GM23248 (cell line): ENCODE measurements at regions not wholly inside any gene's neighbourhood (a gene's known extent, or its start where the extent isn't known, plus 50 kb on each side); places are given as distances from the start of the nearest gene placed in this dataset.

ENCODE experiments used
- DNase-seq: peaks from one replicate; pipeline ENCODE4 v3.0.0-alpha.2; 2015
- H2AFZ ChIP-seq: fragments of 200-600 bp; sonication (generic); 2 replicates; pipeline ENCODE4 v1.6.1; 2016; ENCODE audit warnings: antibody characterized with exemption
- H3F3A ChIP-seq: fragments of 200-600 bp; sonication (generic); 2 replicates; pipeline ENCODE4 v1.6.1; 2016; ENCODE audit warnings: mild to moderate bottlenecking, antibody characterized with exemption, mixed run types; ENCODE audit not compliant: insufficient read depth
- H3K27ac ChIP-seq: fragments of 200-600 bp; sonication (generic); 2 replicates; pipeline ENCODE4 v1.5.1; 2016; ENCODE audit warnings: mild to moderate bottlenecking
- H3K27me3 ChIP-seq: fragments of 200-600 bp; sonication (generic); replicated peaks from 2 replicates; pipeline ENCODE4 v1.6.1; 2016; ENCODE audit warnings: mild to moderate bottlenecking; ENCODE audit not compliant: insufficient read depth
- H3K36me3 ChIP-seq: fragments of 200-600 bp; sonication (generic); 2 replicates; pipeline ENCODE4 v1.6.1; 2016; ENCODE audit warnings: low read depth, mild to moderate bottlenecking
- H3K4me1 ChIP-seq: fragments of 200-600 bp; sonication (generic); 2 replicates; pipeline ENCODE4 v1.6.1; 2016; ENCODE audit warnings: mild to moderate bottlenecking; ENCODE audit not compliant: insufficient read depth
- H3K4me2 ChIP-seq: fragments of 200-600 bp; sonication (generic); one replicate; pipeline ENCODE4 v1.6.1; 2016; ENCODE audit warnings: mild to moderate bottlenecking; ENCODE audit not compliant: unreplicated experiment
- H3K4me3 ChIP-seq: fragments of 200-600 bp; sonication (generic); 2 replicates; pipeline ENCODE4 v1.5.1; 2016; ENCODE audit warnings: mild to moderate bottlenecking
- H3K79me2 ChIP-seq: fragments of 200-600 bp; sonication (generic); 2 replicates; pipeline ENCODE4 v1.6.1; 2016; ENCODE audit warnings: mild to moderate bottlenecking; ENCODE audit not compliant: insufficient read depth
- H3K9ac ChIP-seq: fragments of 200-600 bp; sonication (generic); 2 replicates; pipeline ENCODE4 v1.6.1; 2016; ENCODE audit warnings: mild to moderate bottlenecking
- H3K9me2 ChIP-seq: fragments of 200-600 bp; sonication (generic); 2 replicates; pipeline ENCODE4 v1.6.1; 2016; ENCODE audit warnings: mixed run types, mild to moderate bottlenecking, moderate library complexity; ENCODE audit not compliant: insufficient read depth
- H3K9me3 ChIP-seq: fragments of 200-600 bp; sonication (generic); one replicate; pipeline ENCODE4 v1.6.1; 2017; ENCODE audit warnings: low read depth
- H4K20me1 ChIP-seq: fragments of 200-600 bp; sonication (generic); 2 replicates; pipeline ENCODE4 v1.6.0; 2016; ENCODE audit not compliant: insufficient read depth
- EZH2 ChIP-seq: fragments of 200-600 bp; sonication (generic); IDR thresholded peaks from 2 replicates; pipeline ENCODE4 v1.6.1; 2018; ENCODE audit warnings: antibody characterized with exemption, mild to moderate bottlenecking; ENCODE audit not compliant: insufficient read depth, poor library complexity, severe bottlenecking
- EZH2phosphoT487 ChIP-seq: fragments of 200-600 bp; sonication (generic); IDR thresholded peaks from 2 replicates; pipeline ENCODE4 v1.6.1; 2018; ENCODE audit warnings: antibody characterized with exemption, moderate library complexity, mild to moderate bottlenecking, low read depth; ENCODE audit not compliant: insufficient read depth
- WGBS, 2 experiments: methylation state at CpG; one replicate each; pipeline ENCODE4 v1.1.6; 2015 to 2017; ENCODE audit warnings: low lambda C conversion rate in 2 of 2, low coverage in 1 of 2; ENCODE audit errors: missing lambda C conversion rate in 2 of 2; 5-methylcytosine and 5-hydroxymethylcytosine counted together
- in situ Hi-C: fragments of 300-500 bp; cut with MboI; formaldehyde crosslinking; loops from 2 replicates; pipeline ENCODE4 v1.15.0; 2020

- Histone ChIP-seq H2AFZ (no peak overlapping the region), H3K36me3 (no peaks in the 10 kb centered on the region), H3K27ac (no peak overlapping the region), H3K9ac (no peak overlapping the region), H3K4me1 (no peaks in the 10 kb centered on the region), H3F3A (no peaks in the 10 kb centered on the region), H3K4me3 (no peak overlapping the region), H3K9me3 (no peaks in the 10 kb centered on the region), H3K27me3 (no peaks in the 10 kb centered on the region), H3K4me2 (no peak overlapping the region), H3K9me2 (no peaks in the 10 kb centered on the region), H3K79me2 (no peaks in the 10 kb centered on the region), H4K20me1 (no peaks in the 10 kb centered on the region)
- no peak for DNase-seq
- in situ Hi-C loops, result no loop called here
- WGBS, 2 experiments, result 29 to 33% methylated on average over 13 of the region's 13 CpGs
- TF ChIP-seq EZH2phosphoT487, result no peak
- no peak for TF ChIP-seq EZH2
These were observed 501.7 kb downstream of the INSC start for GRCh38 chr11:15616130-15617105.

GRCh38 chr11:15617126-15617525 lies 502.4 kb downstream of the INSC start:
- Histone ChIP-seq H3K27ac (no peak overlapping the region), H3F3A (no peaks in the 10 kb centered on the region), H3K27me3 (no peaks in the 10 kb centered on the region), H3K9me3 (no peaks in the 10 kb centered on the region), H3K9ac (no peak overlapping the region), H4K20me1 (no peaks in the 10 kb centered on the region), H3K36me3 (no peaks in the 10 kb centered on the region), H3K4me2 (no peak overlapping the region), H3K9me2 (no peaks in the 10 kb centered on the region), H3K4me3 (no peak overlapping the region), H2AFZ (no peak overlapping the region), H3K4me1 (no peaks in the 10 kb centered on the region), H3K79me2 (no peaks in the 10 kb centered on the region)
- in situ Hi-C loops, result no loop called here
- WGBS, 2 experiments, result 1 to 7% methylated on average over 5 of the region's 5 CpGs
- TF ChIP-seq EZH2 (no peak), EZH2phosphoT487 (no peak)
- no peak for DNase-seq

DNA sequence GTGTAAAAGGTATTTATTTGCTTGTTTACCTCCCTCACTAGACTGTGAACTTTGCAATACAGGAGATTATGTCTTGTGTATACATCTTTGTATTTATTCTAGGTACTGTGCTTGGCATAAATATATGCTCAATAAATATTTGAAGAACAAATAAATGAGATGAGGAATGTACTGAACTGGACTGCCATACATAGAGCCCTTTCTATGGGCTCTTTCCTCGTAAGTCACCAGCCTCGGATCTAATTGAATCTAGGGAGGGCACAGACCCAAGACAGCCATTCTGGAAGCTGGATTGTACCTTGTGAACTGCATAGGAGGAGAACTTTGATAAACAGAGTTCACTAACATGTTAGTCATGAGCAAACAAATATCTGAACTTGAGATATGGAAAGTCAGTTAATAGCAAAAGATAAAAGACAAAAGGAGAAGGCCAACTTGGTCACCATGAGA lies 503.9 kb downstream of the INSC start:
- in situ Hi-C loops, result no loop called here
- WGBS, 2 experiments, result 10 to 31% methylated on average over 2 of the region's 2 CpGs
- Histone ChIP-seq H3K27ac (no peak overlapping the region), H4K20me1 (no peaks in the 10 kb centered on the region), H3K9me2 (no peaks in the 10 kb centered on the region), H3K9me3 (no peaks in the 10 kb centered on the region), H3K9ac (no peak overlapping the region), H3K4me1 (no peaks in the 10 kb centered on the region), H3K36me3 (no peaks in the 10 kb centered on the region), H3K79me2 (no peaks in the 10 kb centered on the region), H3K4me3 (no peak overlapping the region), H3K27me3 (no peaks in the 10 kb centered on the region), H3K4me2 (no peak overlapping the region), H3F3A (no peaks in the 10 kb centered on the region), H2AFZ (no peak overlapping the region)
- DNase-seq, result no peak
- TF ChIP-seq EZH2 (no peak), EZH2phosphoT487 (no peak)

DNA sequence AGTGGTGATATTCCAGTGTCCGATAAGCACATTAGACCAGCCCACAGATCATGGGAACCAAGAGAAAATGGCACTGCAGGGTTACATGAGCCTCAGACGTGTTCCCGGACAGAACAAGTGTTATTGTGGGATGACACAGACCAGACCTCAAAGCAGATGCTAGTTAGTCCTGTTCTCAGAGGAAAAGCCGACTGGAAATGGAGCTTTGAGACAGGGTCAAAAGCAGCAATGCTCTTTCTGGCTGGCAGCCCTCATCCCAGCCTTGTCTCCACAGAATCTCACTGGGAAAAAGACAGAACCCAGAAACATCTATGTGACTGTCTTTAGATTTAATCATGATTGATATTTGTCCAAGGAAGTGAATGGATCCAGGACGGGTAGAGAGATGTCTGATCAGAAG lies 506.8 kb downstream of the INSC start:
- in situ Hi-C loops, result no loop called here
- Histone ChIP-seq H3K9ac (no peak overlapping the region), H3K79me2 (no peaks in the 10 kb centered on the region), H3K4me2 (no peak overlapping the region), H3K4me1 (no peaks in the 10 kb centered on the region), H3F3A (no peaks in the 10 kb centered on the region), H3K9me2 (no peaks in the 10 kb centered on the region), H3K36me3 (no peaks in the 10 kb centered on the region), H3K27me3 (no peaks in the 10 kb centered on the region), H4K20me1 (no peaks in the 10 kb centered on the region), H2AFZ (no peak overlapping the region), H3K27ac (no peak overlapping the region), H3K9me3 (no peaks in the 10 kb centered on the region), H3K4me3 (no peak overlapping the region)
- 28 to 33% methylated on average over 5 of the region's 5 CpGs for WGBS, 2 experiments
- no peak for TF ChIP-seq EZH2phosphoT487
- DNase-seq, result no peak
